Duodenal mucosa (tissue), 2 donors: ENCODE measurements at regions not wholly inside any gene's neighbourhood (a gene's known extent, or its start where the extent isn't known, plus 50 kb on each side); places are given as distances from the start of the nearest gene placed in this dataset.
"Not testable (repeated sequence)": the region's sequence is repeated elsewhere in the genome, so short reads cannot be mapped to it uniquely, and the experiment has no call there.

Source experiments
- H3K27ac ChIP-seq: one replicate; pipeline ENCODE4 v1.7.0; 2013; ENCODE audit warnings: low read depth, low read length
- H3K27me3 ChIP-seq, 2 donors: one replicate each; pipeline ENCODE4 v1.7.0; 2013; ENCODE audit warnings: low read length in 2 of 2, control low read depth in 1 of 2; ENCODE audit not compliant: insufficient read depth in 2 of 2, control insufficient read depth in 1 of 2
- H3K36me3 ChIP-seq, 2 donors: one replicate each; pipeline ENCODE4 v1.7.0; 2013; ENCODE audit warnings: low read length in 2 of 2, control low read depth in 1 of 2; ENCODE audit not compliant: insufficient read depth in 2 of 2, control insufficient read depth in 1 of 2
- H3K4me1 ChIP-seq, 2 donors: one replicate each; pipeline ENCODE4 v1.7.0; 2013; ENCODE audit warnings: low read length in 2 of 2, control low read depth in 1 of 2; ENCODE audit not compliant: insufficient read depth in 2 of 2, control insufficient read depth in 1 of 2
- H3K4me3 ChIP-seq, 2 donors: one replicate each; pipeline ENCODE4 v1.7.0; 2013; ENCODE audit warnings: low read length in 2 of 2, low read depth in 1 of 2
- H3K9ac ChIP-seq, 2 donors: one replicate each; pipeline ENCODE4 v1.7.0; 2013; ENCODE audit warnings: low read length in 2 of 2, low read depth in 1 of 2
- H3K9me3 ChIP-seq, 2 donors: one replicate each; pipeline ENCODE4 v1.7.0; 2013; ENCODE audit warnings: low read length in 2 of 2, control low read depth in 1 of 2; ENCODE audit not compliant: control insufficient read depth in 1 of 2

DNA sequence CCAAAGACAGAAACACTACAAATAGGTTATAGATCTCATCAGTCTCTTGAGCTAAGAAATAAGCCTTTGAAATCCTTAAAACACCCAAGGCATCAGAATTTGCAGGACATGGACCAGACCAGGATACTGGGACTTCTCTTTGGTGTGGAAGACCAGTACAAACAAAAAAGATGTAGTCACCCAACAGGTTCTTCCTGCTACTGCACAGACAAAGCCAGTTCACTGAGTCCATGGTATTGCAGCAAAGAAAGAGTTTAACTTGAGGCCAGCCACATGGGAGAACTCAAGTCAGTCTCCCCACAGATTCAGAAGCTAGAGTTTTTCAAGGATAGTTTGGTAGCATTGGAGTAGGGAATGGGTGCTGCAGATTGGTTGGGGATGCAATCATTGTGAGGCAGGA is 169.6 kb upstream of the NDUFV2 start:
- Histone ChIP-seq H3K36me3 (no peaks in the 10 kb centered on the region), H3K27ac (no peak overlapping the region), H3K9me3 (peaks cover 16 to 21% of the 10 kb centered on the region in 2 donors), H3K9ac (no peak overlapping the region), H3K4me3 (no peak overlapping the region), H3K27me3 (no peaks in the 10 kb centered on the region), H3K4me1 (no peaks in the 10 kb centered on the region)

DNA sequence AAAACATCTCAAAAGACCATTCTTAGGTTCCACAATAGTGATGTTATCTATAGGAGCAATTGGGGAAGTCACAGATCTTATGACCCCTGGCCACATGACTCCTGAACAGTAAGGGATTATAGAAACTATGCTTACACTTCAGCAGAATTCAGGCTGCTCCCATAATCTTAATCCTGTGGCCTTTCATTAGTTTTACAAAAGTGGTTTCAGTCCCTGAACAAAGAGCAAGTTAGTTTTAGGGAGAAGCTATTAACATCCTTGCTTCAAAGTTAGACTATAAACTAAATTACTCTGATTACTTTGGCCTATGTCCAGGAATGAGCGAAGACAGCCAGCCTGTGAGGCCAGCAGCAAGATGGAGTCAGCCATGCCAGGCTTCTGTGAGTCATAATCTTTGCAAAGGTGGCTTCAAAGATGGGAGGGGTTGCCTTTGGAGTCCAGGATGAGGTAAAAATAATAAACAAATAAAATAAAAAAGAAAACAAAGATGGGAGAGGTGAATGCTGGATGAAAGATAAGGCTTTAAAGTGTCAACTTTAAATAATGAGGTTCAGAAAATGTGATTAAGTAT is 168.7 kb upstream of the NDUFV2 start:
- no peaks in the 10 kb centered on the region for H3K27me3 ChIP-seq
- no peak overlapping the region for H3K9ac ChIP-seq
- no peaks in the 10 kb centered on the region for H3K36me3 ChIP-seq
- no peak overlapping the region for H3K27ac ChIP-seq
- peaks cover 16 to 19% of the 10 kb centered on the region in 2 donors for H3K9me3 ChIP-seq
- no peaks in the 10 kb centered on the region for H3K4me1 ChIP-seq
- H3K4me3 ChIP-seq = no peak overlapping the region

DNA sequence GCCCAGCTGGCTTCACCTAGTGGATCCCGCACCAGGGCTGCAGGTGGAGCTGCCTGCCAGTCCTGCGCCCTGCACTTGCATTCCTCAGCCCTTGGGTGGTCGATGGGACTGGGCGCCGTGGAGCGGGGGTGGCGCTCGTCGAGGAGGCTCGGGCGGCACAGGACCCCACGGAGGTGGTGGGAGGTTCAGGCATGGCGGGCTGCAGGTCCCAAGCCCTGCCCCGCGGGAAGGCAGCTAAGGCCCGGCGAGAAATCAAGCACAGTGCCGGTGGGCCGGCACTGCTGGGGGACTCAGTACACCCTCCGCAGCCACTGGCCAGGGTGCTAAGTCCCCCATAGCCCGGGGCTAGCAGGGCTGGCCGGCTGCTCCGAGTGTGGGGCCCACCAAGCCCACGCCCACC is 167.2 kb upstream of the NDUFV2 start:
- not testable (repeated sequence) for H3K36me3 ChIP-seq, H3K27me3 ChIP-seq, H3K9me3 ChIP-seq, H3K27ac ChIP-seq, H3K9ac ChIP-seq, H3K4me1 ChIP-seq, H3K4me3 ChIP-seq

DNA sequence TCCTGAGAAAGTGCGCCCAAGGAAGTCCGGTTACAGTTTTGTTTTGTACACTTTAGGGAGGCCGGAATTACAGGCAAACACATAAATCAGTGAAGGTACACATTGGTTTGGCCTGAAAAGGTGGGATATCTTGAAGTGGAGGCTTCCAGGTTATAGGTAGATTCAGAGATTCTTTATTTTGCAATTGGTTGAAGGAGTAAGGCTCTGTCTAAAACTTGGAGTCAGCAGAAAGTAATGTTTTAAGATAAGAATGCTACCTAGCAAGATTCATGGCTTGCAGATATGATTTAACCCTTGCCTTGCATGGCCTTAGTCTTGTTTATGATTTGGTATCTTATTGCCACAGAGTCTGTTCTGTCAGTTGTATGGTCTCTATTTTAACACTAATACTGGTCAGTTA is 165.9 kb upstream of the NDUFV2 start:
- Histone ChIP-seq H3K9ac (no peak overlapping the region), H3K27ac (no peak overlapping the region), H3K36me3 (no peaks in the 10 kb centered on the region), H3K4me3 (no peak overlapping the region), H3K27me3 (no peaks in the 10 kb centered on the region), H3K4me1 (no peaks in the 10 kb centered on the region), H3K9me3 (peaks cover 4 to 6% of the 10 kb centered on the region in 2 donors)

DNA sequence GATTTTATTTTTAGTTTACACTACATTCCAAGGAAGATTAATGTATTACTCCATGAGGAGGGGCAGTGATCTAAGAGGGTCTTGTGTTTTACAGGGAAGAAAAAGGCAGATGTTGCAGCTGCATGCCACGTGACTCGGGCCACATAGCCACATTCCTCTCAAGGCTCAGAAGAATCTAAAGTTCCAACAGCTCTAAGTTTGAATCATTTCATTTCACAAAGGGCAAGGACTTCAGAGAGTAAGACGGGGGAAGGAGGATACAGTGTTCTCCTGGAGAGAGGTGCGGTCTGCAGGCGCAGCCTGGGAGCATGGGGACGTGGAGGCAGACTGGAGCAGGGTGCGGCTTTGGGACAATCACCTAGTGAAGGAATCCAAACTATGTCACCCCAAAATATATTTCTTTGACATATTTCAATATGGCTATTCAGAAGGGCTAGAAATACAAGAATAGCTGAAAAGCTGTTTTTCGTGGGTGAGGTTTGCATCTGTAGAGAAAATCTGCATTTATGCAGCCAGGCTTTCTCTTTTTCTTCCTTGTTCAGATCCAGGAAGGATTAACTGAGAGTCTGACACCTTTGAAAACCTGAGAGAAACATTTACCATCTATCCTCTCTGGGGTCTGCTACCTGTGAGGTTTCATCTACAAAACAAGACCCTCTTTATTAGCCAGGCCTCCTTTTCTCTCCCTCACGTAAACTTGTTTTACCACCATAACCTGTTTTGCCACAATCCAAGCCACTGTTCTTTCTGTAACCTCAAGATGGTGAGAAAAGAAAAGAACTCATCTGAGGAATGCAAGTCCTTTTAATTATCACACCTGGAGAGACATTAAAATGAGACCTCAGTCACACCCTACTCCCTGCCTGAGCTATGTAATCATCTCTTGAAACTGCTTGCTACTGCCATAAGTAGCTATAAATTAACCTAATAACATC is 165.1 kb upstream of the NDUFV2 start:
- peaks cover 4 to 6% of the 10 kb centered on the region in 2 donors for H3K9me3 ChIP-seq
- no peak overlapping the region for H3K4me3 ChIP-seq
- H3K4me1 ChIP-seq = no peaks in the 10 kb centered on the region
- no peak overlapping the region for H3K27ac ChIP-seq
- no peaks in the 10 kb centered on the region for H3K36me3 ChIP-seq
- H3K27me3 ChIP-seq = no peaks in the 10 kb centered on the region
- H3K9ac ChIP-seq = no peak overlapping the region

DNA sequence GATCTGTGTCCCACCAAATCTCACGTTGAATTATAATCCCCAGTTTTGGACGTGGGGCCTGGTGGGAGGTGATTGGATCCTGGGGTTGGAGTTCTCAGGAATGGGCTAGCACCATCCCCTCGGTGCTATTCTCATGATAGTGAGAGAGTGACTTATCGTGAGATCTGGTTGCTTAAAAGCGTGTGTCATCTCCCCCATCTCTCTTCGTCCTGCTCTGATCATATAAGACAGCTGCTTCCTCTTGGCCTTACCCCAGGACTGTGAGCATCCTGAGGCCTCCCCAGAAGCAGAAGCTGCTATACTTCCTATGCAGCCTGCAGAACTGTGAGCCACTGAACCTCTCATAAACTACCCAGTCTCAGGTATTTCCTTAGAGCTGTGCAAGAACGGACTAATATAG is 163.7 kb upstream of the NDUFV2 start:
- Histone ChIP-seq H3K27ac (no peak overlapping the region), H3K4me1 (no peaks in the 10 kb centered on the region), H3K9me3 (no peaks in the 10 kb centered on the region), H3K27me3 (no peaks in the 10 kb centered on the region), H3K4me3 (no peak overlapping the region), H3K9ac (no peak overlapping the region), H3K36me3 (no peaks in the 10 kb centered on the region)

DNA sequence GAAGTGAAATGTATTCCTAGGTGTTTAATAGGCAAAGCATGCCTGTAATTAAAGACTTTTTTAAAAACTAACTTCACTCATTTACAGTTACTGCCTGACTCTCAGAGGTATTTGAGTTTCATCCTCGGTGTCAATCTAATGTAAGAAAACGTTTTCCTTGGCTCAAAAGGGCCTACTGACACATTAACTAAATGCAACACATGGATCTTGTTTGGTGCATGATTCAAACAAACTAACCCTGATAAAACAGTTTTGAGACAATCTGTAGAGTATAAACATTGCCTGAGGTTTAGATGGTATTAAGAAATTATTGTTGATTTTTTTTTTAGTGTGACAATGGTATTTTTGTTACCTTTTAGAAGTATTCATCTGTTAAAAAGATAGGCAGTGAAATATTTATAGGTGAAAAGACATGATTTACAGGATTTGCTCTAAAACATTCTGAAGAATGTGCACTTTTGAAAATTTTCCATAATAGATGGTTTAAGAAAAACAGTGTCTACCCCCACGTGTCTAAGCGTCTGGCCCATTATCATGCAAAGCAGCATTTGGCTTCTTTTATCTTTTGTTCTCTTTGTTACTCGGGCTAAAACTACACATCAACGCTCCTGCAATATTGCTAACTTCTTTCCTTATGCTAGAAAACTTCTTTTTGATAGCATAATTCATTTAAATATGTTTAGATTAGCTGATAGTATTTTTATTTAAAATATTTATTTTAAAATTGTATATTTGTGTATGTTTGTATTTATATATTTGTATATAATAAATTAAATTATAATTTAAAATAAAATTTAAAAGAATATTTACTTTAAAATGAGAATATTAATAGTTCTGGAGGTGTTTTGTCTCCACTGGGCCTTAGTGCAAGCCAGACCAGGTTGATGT is 160.2 kb upstream of the NDUFV2 start:
- no peak overlapping the region for H3K9ac ChIP-seq
- peaks cover 0 to 5% of the 10 kb centered on the region in 2 donors for H3K9me3 ChIP-seq
- no peaks in the 10 kb centered on the region for H3K36me3 ChIP-seq
- H3K27ac ChIP-seq = no peak overlapping the region
- H3K4me1 ChIP-seq = no peaks in the 10 kb centered on the region
- H3K4me3 ChIP-seq = no peak overlapping the region
- no peaks in the 10 kb centered on the region for H3K27me3 ChIP-seq

DNA sequence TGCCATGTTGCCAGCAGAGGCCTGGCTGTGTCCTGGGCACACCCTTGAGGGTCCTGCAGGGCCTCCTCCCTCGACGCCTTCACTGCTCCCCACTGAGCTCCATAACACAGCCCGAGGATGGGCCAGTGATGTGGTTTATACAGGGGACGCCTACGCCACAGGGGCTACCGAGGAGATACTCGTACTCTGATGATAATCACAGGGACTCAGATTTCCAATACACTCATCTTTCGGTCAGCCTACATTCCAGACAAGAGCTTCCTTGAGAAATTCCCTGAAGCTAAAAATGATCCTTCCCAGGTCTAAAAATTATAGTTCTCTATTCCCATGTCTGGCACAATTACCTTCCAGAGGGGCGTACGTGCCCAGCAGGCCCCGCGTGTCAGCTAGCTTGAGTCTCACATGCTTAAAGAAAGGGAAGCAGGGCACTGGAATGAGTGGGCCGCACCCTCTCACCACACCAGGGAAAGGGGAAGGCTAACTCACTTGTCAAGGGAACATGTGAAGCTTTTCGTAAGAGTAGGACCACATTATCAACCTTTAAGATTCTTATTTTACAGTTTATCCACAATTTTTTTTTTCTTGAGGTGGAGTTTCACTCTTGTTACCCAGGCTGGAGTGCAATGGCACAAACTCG is 159.5 kb upstream of the NDUFV2 start:
- Histone ChIP-seq H3K9ac (no peak overlapping the region), H3K27me3 (no peaks in the 10 kb centered on the region), H3K4me3 (no peak overlapping the region), H3K27ac (no peak overlapping the region), H3K36me3 (no peaks in the 10 kb centered on the region), H3K4me1 (no peaks in the 10 kb centered on the region), H3K9me3 (peaks cover 0 to 5% of the 10 kb centered on the region in 2 donors)

DNA sequence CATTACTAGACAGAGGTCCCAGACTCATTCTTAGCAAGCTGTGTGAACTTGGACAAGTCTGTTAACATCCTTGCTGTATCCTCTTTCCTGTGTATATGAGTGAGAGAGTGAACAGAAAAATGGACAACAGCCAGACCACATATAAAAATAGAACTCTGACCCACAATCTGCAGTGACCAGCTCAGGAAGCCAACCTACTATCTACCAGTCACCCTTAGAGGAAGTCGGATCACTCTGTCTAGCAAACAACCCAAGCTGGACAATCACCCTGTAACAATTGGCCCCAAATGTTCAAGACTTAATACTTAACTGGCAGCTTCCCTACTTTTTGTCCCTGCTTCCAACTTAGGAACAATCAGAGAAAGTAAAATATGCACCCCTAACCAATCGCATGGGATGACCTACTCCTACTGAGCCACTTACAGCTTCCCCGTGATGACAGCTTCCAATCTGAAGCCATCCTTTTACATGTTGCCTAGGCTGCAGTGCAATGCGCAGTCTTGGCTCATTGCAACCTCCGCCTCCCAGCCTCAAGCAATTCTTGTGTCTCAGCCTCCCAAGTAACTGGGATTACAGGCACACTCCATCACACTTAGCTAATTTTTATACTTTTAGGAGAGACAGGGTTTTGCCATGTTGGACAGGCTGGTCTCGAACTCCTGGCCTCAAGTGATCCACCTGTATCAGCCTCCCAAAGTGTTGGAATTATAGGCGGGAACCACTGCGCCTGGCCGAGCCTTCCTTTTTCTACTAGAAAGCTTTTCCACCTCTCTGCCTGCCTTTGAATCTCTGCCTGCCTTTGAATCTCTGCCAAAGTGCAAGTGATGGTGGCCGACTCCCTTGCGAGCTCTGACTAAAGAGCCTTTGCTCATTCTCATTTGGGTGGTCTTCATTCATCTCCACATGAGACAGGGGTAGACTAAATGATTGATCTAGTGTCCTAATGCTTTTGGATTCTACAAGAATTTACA is 158.3 kb upstream of the NDUFV2 start:
- no peaks in the 10 kb centered on the region for H3K4me1 ChIP-seq
- H3K27ac ChIP-seq = no peak overlapping the region
- no peaks in the 10 kb centered on the region for H3K36me3 ChIP-seq
- no peak overlapping the region for H3K9ac ChIP-seq
- no peaks in the 10 kb centered on the region for H3K27me3 ChIP-seq
- H3K9me3 ChIP-seq = peaks cover 0 to 5% of the 10 kb centered on the region in 2 donors
- H3K4me3 ChIP-seq = no peak overlapping the region
